ENCODE measurements at regions not wholly inside any gene's neighbourhood (a gene's known extent, or its start where the extent isn't known, plus 50 kb on each side); places are given as distances from the start of the nearest gene placed in this dataset.
"Not testable (repeated sequence)": the region's sequence is repeated elsewhere in the genome, so short reads cannot be mapped to it uniquely, and the experiment has no call there.

GRCh38 chr18:79586436-79587225 is 93.0 kb upstream of the CTDP1 start:
- FAIRE-seq = no peak
- TF ChIP-seq POU2F2 (IDR thresholded peaks at IDR 0.05; ENCODE audit: low read depth, low read length) (no peak), POLR2A (IDR thresholded peaks at IDR 0.05; ENCODE audit: low read depth, low read length) (no peak), TAF1 (IDR thresholded peaks at IDR 0.05; ENCODE audit: low read depth, low read length) (no peak), POLR2AphosphoS5 (IDR thresholded peaks at IDR 0.05; ENCODE audit: low read depth, low read length) (no peak), SPI1 (IDR thresholded peaks at IDR 0.05; ENCODE audit: low read depth, low read length) (no peak), PAX5 (IDR thresholded peaks at IDR 0.05; ENCODE audit: insufficient read depth, low read length, severe bottlenecking) (no peak)

GRCh38 chr18:79587226-79587741 is 92.3 kb upstream of the CTDP1 start:
- no peak for FAIRE-seq
- TF ChIP-seq POU2F2 (IDR thresholded peaks at IDR 0.05; ENCODE audit: low read depth, low read length) (no peak), PAX5 (IDR thresholded peaks at IDR 0.05; ENCODE audit: insufficient read depth, low read length, severe bottlenecking) (no peak), SPI1 (IDR thresholded peaks at IDR 0.05; ENCODE audit: low read depth, low read length) (no peak), TAF1 (IDR thresholded peaks at IDR 0.05; ENCODE audit: low read depth, low read length) (no peak), POLR2AphosphoS5 (IDR thresholded peaks at IDR 0.05; ENCODE audit: low read depth, low read length) (no peak), POLR2A (IDR thresholded peaks at IDR 0.05; ENCODE audit: low read depth, low read length) (no peak)
- DNase-seq (ENCODE audit: insufficient read length, low spot score) = no peak

More at GRCh38 chr18:79586436-79587225, 93.0 kb upstream of the CTDP1 start:
- DNase-seq (ENCODE audit: insufficient read length, low spot score) = no peak

- TF ChIP-seq POLR2A (IDR thresholded peaks at IDR 0.05; ENCODE audit: low read depth, low read length) = no peak
- TF ChIP-seq TAF1 (IDR thresholded peaks at IDR 0.05; ENCODE audit: low read depth, low read length) = no peak
- TF ChIP-seq SPI1 (IDR thresholded peaks at IDR 0.05; ENCODE audit: low read depth, low read length) = no peak
- TF ChIP-seq POU2F2 (IDR thresholded peaks at IDR 0.05; ENCODE audit: low read depth, low read length) = no peak
- no peak for TF ChIP-seq POLR2AphosphoS5 (IDR thresholded peaks at IDR 0.05; ENCODE audit: low read depth, low read length)
- no peak for TF ChIP-seq PAX5 (IDR thresholded peaks at IDR 0.05; ENCODE audit: insufficient read depth, low read length, severe bottlenecking)
- DNase-seq (ENCODE audit: insufficient read length, low spot score) = no peak
- no peak for FAIRE-seq
Observed at GRCh38 chr18:79587779-79588635, 91.6 kb upstream of the CTDP1 start.

GRCh38 chr18:79588636-79589481 is 90.7 kb upstream of the CTDP1 start:
- no peak for DNase-seq (ENCODE audit: insufficient read length, low spot score)
- no peak for TF ChIP-seq POLR2AphosphoS5 (IDR thresholded peaks at IDR 0.05; ENCODE audit: low read depth, low read length)
- TF ChIP-seq PAX5 (IDR thresholded peaks at IDR 0.05; ENCODE audit: insufficient read depth, low read length, severe bottlenecking) = no peak
- no peak for TF ChIP-seq SPI1 (IDR thresholded peaks at IDR 0.05; ENCODE audit: low read depth, low read length)
- no peak for TF ChIP-seq POU2F2 (IDR thresholded peaks at IDR 0.05; ENCODE audit: low read depth, low read length)
- no peak for TF ChIP-seq TAF1 (IDR thresholded peaks at IDR 0.05; ENCODE audit: low read depth, low read length)
- no peak for TF ChIP-seq POLR2A (IDR thresholded peaks at IDR 0.05; ENCODE audit: low read depth, low read length)
- FAIRE-seq = no peak

- DNase-seq (ENCODE audit: insufficient read length, low spot score) (no peak), FAIRE-seq (no peak)
- TF ChIP-seq TAF1 (IDR thresholded peaks at IDR 0.05; ENCODE audit: low read depth, low read length) (no peak), POLR2AphosphoS5 (IDR thresholded peaks at IDR 0.05; ENCODE audit: low read depth, low read length) (no peak), POLR2A (IDR thresholded peaks at IDR 0.05; ENCODE audit: low read depth, low read length) (no peak), SPI1 (IDR thresholded peaks at IDR 0.05; ENCODE audit: low read depth, low read length) (no peak), PAX5 (IDR thresholded peaks at IDR 0.05; ENCODE audit: insufficient read depth, low read length, severe bottlenecking) (no peak), POU2F2 (IDR thresholded peaks at IDR 0.05; ENCODE audit: low read depth, low read length) (no peak)
Observed at GRCh38 chr18:79589601-79590091, 90.0 kb upstream of the CTDP1 start.

- DNase-seq (ENCODE audit: insufficient read length, low spot score) = no peak
- FAIRE-seq = no peak
- TF ChIP-seq TAF1 (IDR thresholded peaks at IDR 0.05; ENCODE audit: low read depth, low read length) = no peak
- no peak for TF ChIP-seq SPI1 (IDR thresholded peaks at IDR 0.05; ENCODE audit: low read depth, low read length)
- no peak for TF ChIP-seq POLR2AphosphoS5 (IDR thresholded peaks at IDR 0.05; ENCODE audit: low read depth, low read length)
- TF ChIP-seq PAX5 (IDR thresholded peaks at IDR 0.05; ENCODE audit: insufficient read depth, low read length, severe bottlenecking) = no peak
- no peak for TF ChIP-seq POU2F2 (IDR thresholded peaks at IDR 0.05; ENCODE audit: low read depth, low read length)
- TF ChIP-seq POLR2A (IDR thresholded peaks at IDR 0.05; ENCODE audit: low read depth, low read length) = no peak
Observed at GRCh38 chr18:79590191-79591031, 89.2 kb upstream of the CTDP1 start.

GRCh38 chr18:79591032-79591308 is 88.6 kb upstream of the CTDP1 start:
- no peak for FAIRE-seq
- DNase-seq (ENCODE audit: insufficient read length, low spot score) = no peak
- TF ChIP-seq POLR2A (IDR thresholded peaks at IDR 0.05; ENCODE audit: low read depth, low read length) (no peak), POLR2AphosphoS5 (IDR thresholded peaks at IDR 0.05; ENCODE audit: low read depth, low read length) (no peak), PAX5 (IDR thresholded peaks at IDR 0.05; ENCODE audit: insufficient read depth, low read length, severe bottlenecking) (no peak), POU2F2 (IDR thresholded peaks at IDR 0.05; ENCODE audit: low read depth, low read length) (no peak), SPI1 (IDR thresholded peaks at IDR 0.05; ENCODE audit: low read depth, low read length) (no peak), TAF1 (IDR thresholded peaks at IDR 0.05; ENCODE audit: low read depth, low read length) (no peak)

GRCh38 chr18:79592684-79593083 is 86.9 kb upstream of the CTDP1 start:
- not testable (repeated sequence) for DNase-seq (ENCODE audit: insufficient read length, low spot score); FAIRE-seq
